ENCODE measurements at regions not wholly inside any gene's neighbourhood (a gene's known extent, or its start where the extent isn't known, plus 50 kb on each side); places are given as distances from the start of the nearest gene placed in this dataset.
A peak's percentile ranks its signal among the peaks of the same experiment; 100 is the strongest.

DNA sequence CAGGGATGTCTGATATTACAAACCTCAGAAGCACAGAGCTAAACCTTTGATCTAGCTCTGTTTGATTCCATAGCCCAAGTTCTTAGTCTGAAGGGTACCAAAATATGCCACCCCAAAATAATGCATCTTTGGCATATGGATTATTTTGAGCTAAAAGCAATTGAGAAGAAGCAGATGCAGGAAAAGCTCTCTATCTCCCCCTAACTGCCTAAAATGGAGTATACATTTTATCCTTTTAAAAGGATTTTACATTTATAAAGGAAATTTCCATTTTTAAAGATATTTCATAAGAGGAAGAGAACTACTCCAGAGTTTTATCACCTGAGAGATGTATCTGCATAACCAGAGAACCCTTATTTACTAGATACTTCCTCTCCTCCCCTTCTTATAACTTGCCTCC lies 158.7 kb downstream of the ZNF674 start:
- no peak for DNase-seq (ENCODE audit: low read depth)
- TF ChIP-seq, protein P1, sequence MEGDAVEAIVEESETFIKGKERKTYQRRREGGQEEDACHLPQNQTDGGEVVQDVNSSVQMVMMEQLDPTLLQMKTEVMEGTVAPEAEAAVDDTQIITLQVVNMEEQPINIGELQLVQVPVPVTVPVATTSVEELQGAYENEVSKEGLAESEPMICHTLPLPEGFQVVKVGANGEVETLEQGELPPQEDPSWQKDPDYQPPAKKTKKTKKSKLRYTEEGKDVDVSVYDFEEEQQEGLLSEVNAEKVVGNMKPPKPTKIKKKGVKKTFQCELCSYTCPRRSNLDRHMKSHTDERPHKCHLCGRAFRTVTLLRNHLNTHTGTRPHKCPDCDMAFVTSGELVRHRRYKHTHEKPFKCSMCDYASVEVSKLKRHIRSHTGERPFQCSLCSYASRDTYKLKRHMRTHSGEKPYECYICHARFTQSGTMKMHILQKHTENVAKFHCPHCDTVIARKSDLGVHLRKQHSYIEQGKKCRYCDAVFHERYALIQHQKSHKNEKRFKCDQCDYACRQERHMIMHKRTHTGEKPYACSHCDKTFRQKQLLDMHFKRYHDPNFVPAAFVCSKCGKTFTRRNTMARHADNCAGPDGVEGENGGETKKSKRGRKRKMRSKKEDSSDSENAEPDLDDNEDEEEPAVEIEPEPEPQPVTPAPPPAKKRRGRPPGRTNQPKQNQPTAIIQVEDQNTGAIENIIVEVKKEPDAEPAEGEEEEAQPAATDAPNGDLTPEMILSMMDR (IDR thresholded peaks at IDR 0.05; ENCODE audit: insufficient read depth, low read length), result peak; percentile 56
- no peak overlapping the region for H3K4me3 ChIP-seq (ENCODE audit: low read depth, low read length)

DNA sequence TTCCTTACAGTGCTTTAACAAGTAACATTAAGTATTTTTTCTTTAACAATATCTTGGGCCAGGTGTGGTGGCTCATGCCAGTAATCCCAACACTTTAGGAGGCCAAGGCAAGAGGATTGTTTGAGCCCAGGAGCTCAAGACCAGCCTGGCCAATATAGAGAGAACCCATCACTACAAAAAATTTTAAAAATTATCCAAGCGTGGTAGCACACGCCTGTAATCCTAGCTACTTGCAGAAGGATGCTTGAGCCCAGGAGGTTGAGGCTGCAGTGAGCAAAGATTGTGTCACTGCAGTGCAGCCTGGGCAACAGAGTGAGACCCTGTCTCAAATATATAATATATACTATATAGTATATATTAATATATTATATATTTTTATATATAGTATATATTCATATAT lies 162.2 kb downstream of the ZNF674 start:
- DNase-seq (ENCODE audit: low read depth), result no peak
- TF ChIP-seq, protein P1 (IDR thresholded peaks at IDR 0.05; ENCODE audit: insufficient read depth, low read length), result no peak
- H3K4me3 ChIP-seq (ENCODE audit: low read depth, low read length), result no peak overlapping the region

DNA sequence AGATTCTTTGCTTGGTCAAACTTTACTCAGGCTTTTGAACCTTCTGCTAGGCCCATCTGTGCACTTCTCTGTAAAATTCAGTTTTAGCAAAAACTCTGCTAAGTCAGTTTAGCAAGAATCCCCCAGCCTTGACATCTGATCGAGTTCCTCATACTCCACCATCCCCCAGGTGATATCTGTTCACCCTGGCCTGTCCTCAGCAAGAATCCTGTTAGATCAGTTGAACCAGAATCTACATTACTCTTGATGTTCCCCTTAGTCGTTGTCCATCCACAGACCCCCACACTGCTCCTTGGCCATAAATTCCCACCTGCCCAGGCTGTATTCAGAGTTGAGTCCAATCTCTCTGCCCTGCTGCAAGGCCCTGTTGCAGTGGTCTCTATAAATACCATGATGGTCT lies 162.6 kb downstream of the ZNF674 start:
- TF ChIP-seq, protein P1 (IDR thresholded peaks at IDR 0.05; ENCODE audit: insufficient read depth, low read length), result no peak
- no peak for DNase-seq (ENCODE audit: low read depth)

DNA sequence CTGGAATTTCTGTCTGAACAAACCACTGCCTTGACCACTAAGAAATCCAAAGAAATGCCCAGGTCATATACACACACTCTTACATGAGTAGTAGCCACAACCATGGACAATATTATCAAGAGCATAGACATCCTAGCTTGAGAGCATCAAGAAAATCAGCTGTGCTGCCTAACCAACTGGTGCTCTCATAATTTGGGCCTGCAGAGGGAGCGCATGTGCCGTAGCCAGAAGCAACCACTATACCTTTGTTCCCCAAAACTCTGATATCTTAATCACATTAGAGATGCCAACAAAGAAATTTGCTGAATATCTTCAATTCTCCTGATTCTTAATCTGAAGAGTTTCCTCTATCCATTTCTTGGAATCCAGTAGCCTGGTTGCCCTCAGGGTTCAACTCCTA lies 163.6 kb downstream of the ZNF674 start:
- TF ChIP-seq, protein P1 (IDR thresholded peaks at IDR 0.05; ENCODE audit: insufficient read depth, low read length), result peak; percentile 58
- no peak overlapping the region for H3K4me3 ChIP-seq (ENCODE audit: low read depth, low read length)
- peak; percentile 14 for DNase-seq (ENCODE audit: low read depth)

More for the DNA sequence above, 162.6 kb downstream of the ZNF674 start:
- no peak overlapping the region for H3K4me3 ChIP-seq (ENCODE audit: low read depth, low read length)

DNA sequence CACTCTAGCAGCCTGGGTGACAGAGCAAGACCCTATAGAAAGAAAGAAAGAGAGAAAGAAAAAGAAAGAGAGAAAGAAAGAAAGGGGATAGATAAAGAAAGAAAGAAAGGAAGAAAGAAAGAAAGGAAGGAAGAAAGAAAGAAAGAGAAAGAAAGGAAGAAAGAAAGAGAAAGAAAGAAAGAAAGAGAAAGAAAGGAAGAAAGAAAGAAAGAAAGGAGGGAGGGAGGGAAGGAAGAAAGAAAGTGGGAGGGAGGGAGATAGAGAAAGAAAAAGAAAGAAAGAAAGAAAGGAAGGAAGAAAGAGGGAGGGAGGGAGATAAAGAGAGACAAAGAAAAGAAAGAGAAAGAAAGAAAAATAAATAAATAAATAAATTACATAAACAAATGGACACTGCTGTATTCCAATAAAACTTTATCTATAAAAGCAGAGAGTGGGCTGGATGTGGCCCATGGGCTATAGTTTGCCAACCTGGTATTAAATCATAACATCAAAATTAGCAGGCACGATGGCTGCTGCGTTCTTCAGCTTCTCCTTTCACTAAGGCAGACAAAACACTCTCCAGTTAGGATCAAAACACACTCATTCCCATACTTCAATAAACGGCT lies 165.0 kb downstream of the ZNF674 start:
- TF ChIP-seq, protein P1 (IDR thresholded peaks at IDR 0.05; ENCODE audit: insufficient read depth, low read length), result no peak
- DNase-seq (ENCODE audit: low read depth), result no peak
- H3K4me3 ChIP-seq (ENCODE audit: low read depth, low read length), result no peak overlapping the region

DNA sequence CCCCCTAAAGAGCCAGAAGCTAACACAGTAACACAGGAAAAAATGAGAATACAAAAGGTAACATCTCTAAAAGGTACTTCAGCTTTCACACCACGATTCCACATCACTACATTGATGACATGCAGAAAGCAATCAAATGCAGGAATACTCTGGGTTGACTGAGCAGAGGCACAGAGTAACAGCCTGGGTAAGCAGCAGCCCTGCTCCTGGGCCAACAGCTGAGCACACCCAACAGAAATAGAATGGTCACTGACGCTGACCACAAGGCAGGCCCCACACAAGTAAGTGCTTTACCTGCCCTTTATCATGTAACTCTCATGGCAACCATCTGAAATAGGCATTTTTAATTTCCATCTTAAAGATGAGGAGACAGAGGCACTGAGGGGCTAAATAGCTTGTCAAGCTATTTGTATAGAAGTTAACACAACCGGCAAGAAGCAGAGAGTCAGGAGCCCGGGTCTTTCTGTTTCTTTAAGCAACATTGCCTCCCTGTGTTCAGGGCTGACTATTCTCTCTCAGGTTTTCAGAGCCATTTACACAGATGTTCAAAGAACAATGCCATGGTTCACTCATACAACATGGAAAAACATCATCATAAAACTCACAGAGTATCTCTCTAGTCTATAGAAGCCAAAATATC lies 168.9 kb downstream of the ZNF674 start:
- TF ChIP-seq, protein P1 (IDR thresholded peaks at IDR 0.05; ENCODE audit: insufficient read depth, low read length), result peak; percentile 41
- H3K4me3 ChIP-seq (ENCODE audit: low read depth, low read length), result no peak overlapping the region
- DNase-seq (ENCODE audit: low read depth), result peak; percentile 71
